ENCODE measurements at regions not wholly inside any gene's neighbourhood (a gene's known extent, or its start where the extent isn't known, plus 50 kb on each side); places are given as distances from the start of the nearest gene placed in this dataset.

DNA sequence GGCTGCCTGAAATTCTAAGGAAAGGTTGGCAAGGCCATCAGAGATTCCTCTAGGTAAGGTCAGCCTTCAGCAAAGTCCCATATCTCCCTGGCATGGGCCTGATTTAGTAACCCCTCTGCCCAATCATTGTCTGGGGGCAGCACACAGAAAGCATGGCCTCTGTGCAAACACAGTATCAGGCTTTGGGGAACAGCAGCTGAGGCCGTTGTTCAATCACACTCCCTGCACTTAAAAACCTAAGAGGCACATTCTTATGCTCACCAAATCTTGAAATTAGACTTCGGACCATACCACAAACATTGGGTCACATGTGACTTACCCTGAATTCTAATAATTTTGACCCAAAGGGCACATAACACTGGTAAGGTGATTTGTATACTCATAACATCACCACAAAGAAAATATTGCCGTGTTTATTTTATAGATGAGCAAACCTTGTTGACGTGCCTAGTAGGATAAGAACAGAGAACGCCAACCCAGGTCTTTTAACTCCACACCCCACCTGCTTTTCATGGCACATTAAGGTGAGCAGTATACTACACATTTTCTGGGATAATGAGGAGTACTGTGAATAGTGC lies 212.7 kb downstream of the HNMT start:
- intact Hi-C loops (cut with DNase I, micrococcal nuclease) = no loop called here
- H3K4me3 ChIP-seq (ENCODE audit: low read length) = no peak overlapping the region
- H3K4me1 ChIP-seq (ENCODE audit: insufficient read depth, low read length) = no peaks in the 10 kb centered on the region
- H3K36me3 Mint-ChIP-seq (ENCODE audit: low read depth) = no peaks in the 10 kb centered on the region
- TF ChIP-seq, protein P1, sequence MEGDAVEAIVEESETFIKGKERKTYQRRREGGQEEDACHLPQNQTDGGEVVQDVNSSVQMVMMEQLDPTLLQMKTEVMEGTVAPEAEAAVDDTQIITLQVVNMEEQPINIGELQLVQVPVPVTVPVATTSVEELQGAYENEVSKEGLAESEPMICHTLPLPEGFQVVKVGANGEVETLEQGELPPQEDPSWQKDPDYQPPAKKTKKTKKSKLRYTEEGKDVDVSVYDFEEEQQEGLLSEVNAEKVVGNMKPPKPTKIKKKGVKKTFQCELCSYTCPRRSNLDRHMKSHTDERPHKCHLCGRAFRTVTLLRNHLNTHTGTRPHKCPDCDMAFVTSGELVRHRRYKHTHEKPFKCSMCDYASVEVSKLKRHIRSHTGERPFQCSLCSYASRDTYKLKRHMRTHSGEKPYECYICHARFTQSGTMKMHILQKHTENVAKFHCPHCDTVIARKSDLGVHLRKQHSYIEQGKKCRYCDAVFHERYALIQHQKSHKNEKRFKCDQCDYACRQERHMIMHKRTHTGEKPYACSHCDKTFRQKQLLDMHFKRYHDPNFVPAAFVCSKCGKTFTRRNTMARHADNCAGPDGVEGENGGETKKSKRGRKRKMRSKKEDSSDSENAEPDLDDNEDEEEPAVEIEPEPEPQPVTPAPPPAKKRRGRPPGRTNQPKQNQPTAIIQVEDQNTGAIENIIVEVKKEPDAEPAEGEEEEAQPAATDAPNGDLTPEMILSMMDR (IDR thresholded peaks at IDR 0.05) = no peak
- CTCF ChIA-PET = no interaction called here
- ATAC-seq (ENCODE audit: poor library complexity) = no peak
- H3K4me1 Mint-ChIP-seq (ENCODE audit: low read depth) = no peaks in the 10 kb centered on the region
- H3K9me3 ChIP-seq (ENCODE audit: control insufficient read depth in 1 of 2, insufficient read depth in 1 of 2, low read length in 2 of 2) = peaks cover 0 to 4% of the 10 kb centered on the region in 2 experiments
- no peaks in the 10 kb centered on the region for H3K9me3 Mint-ChIP-seq
- no peak overlapping the region for H3K4me3 Mint-ChIP-seq
- no peak for DNase-seq
- no peaks in the 10 kb centered on the region for H3K36me3 ChIP-seq (ENCODE audit: insufficient read depth, low read length)
- POLR2A ChIA-PET = no interaction called here
- no peaks in the 10 kb centered on the region for H3K27me3 ChIP-seq (ENCODE audit: control insufficient read depth in 1 of 2, insufficient read depth in 2 of 2, low read length in 2 of 2)
- no peak overlapping the region for H3K27ac Mint-ChIP-seq
- no peak overlapping the region for H3K27ac ChIP-seq (ENCODE audit: low read depth in 1 of 2, low read length in 2 of 2)
- no peaks in the 10 kb centered on the region for H3K27me3 Mint-ChIP-seq

DNA sequence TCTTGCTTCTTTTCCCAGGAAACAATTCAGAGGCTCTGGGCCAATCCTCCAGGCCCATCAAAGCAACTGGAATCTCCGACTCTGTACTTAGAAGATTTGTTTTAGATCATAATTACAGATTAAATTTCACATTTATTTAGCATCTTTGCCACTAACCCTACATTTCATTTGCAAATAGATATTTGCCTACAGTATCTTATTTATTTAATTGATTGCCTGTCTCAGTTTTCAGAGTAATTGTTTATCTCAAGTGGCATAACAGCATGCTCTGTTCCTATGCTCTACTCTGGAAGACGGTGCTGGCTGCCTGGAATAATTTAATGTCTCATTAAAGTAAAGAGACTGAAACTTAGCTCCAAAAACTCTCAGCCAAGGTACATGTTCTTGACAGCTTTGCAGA lies 213.4 kb downstream of the HNMT start:
- Histone ChIP-seq H3K4me1 (ENCODE audit: insufficient read depth, low read length) (no peaks in the 10 kb centered on the region), H3K9me3 (ENCODE audit: control insufficient read depth in 1 of 2, insufficient read depth in 1 of 2, low read length in 2 of 2) (no peaks in the 10 kb centered on the region), H3K36me3 (ENCODE audit: insufficient read depth, low read length) (no peaks in the 10 kb centered on the region), H3K4me3 (ENCODE audit: low read length) (no peak overlapping the region), H3K27me3 (ENCODE audit: control insufficient read depth in 1 of 2, insufficient read depth in 2 of 2, low read length in 2 of 2) (no peaks in the 10 kb centered on the region), H3K27ac (ENCODE audit: low read depth in 1 of 2, low read length in 2 of 2) (no peak overlapping the region)
- Mint-ChIP-seq H3K9me3 (no peaks in the 10 kb centered on the region), H3K27me3 (no peaks in the 10 kb centered on the region), H3K4me1 (ENCODE audit: low read depth) (no peaks in the 10 kb centered on the region), H3K27ac (no peak overlapping the region), H3K4me3 (no peak overlapping the region), H3K36me3 (ENCODE audit: low read depth) (no peaks in the 10 kb centered on the region)
- CTCF ChIA-PET = no interaction called here
- DNase-seq (no peak), ATAC-seq (ENCODE audit: poor library complexity) (no peak)
- TF ChIP-seq, protein P1 (IDR thresholded peaks at IDR 0.05) = no peak
- intact Hi-C loops (cut with DNase I, micrococcal nuclease) = no loop called here
- POLR2A ChIA-PET = no interaction called here

DNA sequence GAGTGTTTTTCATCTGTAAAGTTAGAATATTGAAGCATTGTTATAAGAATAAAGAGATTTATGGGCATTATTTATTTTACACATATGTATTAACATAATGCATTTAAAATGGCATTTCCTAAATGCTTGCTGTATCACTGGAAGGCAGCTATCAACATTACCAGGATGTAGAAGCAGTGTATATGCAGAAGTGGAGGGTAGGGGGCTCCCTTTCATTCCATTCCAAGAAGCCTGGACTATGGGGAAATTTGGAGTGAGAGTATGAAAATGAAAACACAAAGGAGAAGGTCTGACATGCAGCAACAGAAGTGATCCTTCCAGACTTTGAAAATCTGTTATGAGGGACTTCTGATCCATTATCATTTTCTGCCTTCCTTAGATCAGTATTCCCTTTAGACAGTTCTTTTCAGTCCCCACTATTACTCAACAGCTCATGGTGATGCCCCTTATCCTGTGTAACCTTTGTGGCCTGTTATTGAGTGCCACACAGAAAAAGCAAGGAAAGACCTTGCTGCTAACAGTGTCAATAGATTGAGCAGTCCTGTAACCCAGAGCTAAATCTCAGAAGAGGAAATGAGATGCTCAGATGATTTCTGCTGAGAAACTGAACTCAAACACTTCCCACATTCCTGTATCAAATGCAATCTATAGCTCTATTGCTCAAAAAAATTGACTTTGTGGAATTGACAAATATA lies 216.6 kb downstream of the HNMT start:
- Mint-ChIP-seq H3K27ac (no peak overlapping the region), H3K36me3 (ENCODE audit: low read depth) (no peaks in the 10 kb centered on the region), H3K4me1 (ENCODE audit: low read depth) (no peaks in the 10 kb centered on the region), H3K4me3 (no peak overlapping the region), H3K27me3 (no peaks in the 10 kb centered on the region), H3K9me3 (no peaks in the 10 kb centered on the region)
- ChIA-PET CTCF (no interaction called here), POLR2A (no interaction called here)
- H3K27me3 ChIP-seq (ENCODE audit: control insufficient read depth in 1 of 2, insufficient read depth in 2 of 2, low read length in 2 of 2) = no peaks in the 10 kb centered on the region
- TF ChIP-seq, protein P1 (IDR thresholded peaks at IDR 0.05) = no peak
- DNase-seq (no peak), ATAC-seq (ENCODE audit: poor library complexity) (no peak)
- no peaks in the 10 kb centered on the region for H3K36me3 ChIP-seq (ENCODE audit: insufficient read depth, low read length)
- H3K9me3 ChIP-seq (ENCODE audit: control insufficient read depth in 1 of 2, insufficient read depth in 1 of 2, low read length in 2 of 2) = no peaks in the 10 kb centered on the region
- no peak overlapping the region for H3K4me3 ChIP-seq (ENCODE audit: low read length)
- no peak overlapping the region for H3K27ac ChIP-seq (ENCODE audit: low read depth in 1 of 2, low read length in 2 of 2)
- H3K4me1 ChIP-seq (ENCODE audit: insufficient read depth, low read length) = no peaks in the 10 kb centered on the region
- intact Hi-C loops (cut with DNase I, micrococcal nuclease) = no loop called here

All from CD4-positive, alpha-beta T cell (primary cell).